ENCODE measurements at regions not wholly inside any gene's neighbourhood (a gene's known extent, or its start where the extent isn't known, plus 50 kb on each side); places are given as distances from the start of the nearest gene placed in this dataset.

DNA sequence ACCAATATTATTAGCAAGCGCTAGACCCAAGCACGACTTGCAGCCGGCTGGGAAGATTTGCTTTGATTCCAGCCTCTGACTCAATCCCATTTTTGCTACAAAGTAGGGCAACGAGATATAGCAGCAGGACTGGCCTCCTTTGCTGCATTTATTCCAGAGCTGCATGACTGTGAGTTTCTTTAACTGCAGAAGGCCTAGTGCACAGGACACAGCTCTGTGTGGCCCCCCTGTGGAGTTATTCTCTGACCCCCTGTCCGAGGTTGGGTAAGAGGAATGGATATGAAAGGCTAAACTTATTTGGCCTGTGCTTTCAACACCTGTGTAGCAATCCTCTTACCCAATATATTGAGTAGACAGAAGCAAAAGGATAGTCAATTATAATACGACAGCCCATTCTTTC is 133.3 kb upstream of the SPTLC3 start:
- TF ChIP-seq, protein P1, sequence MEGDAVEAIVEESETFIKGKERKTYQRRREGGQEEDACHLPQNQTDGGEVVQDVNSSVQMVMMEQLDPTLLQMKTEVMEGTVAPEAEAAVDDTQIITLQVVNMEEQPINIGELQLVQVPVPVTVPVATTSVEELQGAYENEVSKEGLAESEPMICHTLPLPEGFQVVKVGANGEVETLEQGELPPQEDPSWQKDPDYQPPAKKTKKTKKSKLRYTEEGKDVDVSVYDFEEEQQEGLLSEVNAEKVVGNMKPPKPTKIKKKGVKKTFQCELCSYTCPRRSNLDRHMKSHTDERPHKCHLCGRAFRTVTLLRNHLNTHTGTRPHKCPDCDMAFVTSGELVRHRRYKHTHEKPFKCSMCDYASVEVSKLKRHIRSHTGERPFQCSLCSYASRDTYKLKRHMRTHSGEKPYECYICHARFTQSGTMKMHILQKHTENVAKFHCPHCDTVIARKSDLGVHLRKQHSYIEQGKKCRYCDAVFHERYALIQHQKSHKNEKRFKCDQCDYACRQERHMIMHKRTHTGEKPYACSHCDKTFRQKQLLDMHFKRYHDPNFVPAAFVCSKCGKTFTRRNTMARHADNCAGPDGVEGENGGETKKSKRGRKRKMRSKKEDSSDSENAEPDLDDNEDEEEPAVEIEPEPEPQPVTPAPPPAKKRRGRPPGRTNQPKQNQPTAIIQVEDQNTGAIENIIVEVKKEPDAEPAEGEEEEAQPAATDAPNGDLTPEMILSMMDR (conservative IDR thresholded peaks at IDR 0.05 in 1 of 2, IDR thresholded peaks at IDR 0.05 in 1 of 2; ENCODE audit: low read depth in 1 of 2, low read length in 2 of 2): no peak
- no peak for TF ChIP-seq EZH2 (IDR thresholded peaks at IDR 0.05; ENCODE audit: low read length, missing control alignments)
